ENCODE measurements at regions not wholly inside any gene's neighbourhood (a gene's known extent, or its start where the extent isn't known, plus 50 kb on each side); places are given as distances from the start of the nearest gene placed in this dataset.

DNA sequence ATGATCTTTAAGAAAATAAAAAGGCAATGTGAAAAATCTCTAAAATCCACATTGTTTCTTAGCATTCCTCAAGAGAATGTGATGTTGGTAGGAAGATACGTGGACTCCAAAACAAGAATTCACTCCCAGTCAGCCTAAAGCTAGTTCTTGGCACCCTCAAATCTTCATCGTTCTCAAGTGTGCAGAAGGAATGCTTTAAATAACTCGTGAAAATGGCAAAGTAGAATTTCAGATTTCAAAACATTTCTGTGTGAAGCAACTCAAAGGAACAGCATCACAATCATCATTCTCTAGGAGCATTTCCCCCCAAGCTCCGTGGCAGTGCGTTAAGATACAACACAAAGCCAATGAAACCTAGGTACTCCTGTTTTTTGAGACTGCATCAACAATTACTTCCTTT lies 185.1 kb upstream of the DMAC1 start:
- Histone ChIP-seq H3K4me2 (ENCODE audit: insufficient read depth in 1 of 2, low read depth in 2 of 2, low read length in 2 of 2) (no peak overlapping the region), H4K5ac (ENCODE audit: insufficient read length, low read depth, low read length) (no peak overlapping the region), H3K27ac (ENCODE audit: low read depth, low read length) (no peak overlapping the region), H2BK120ac (replicated peaks; ENCODE audit: low read depth, low read length) (no peak overlapping the region), H3K56ac (replicated peaks; ENCODE audit: insufficient read length, low read depth, low read length) (no peak overlapping the region), H4K91ac (replicated peaks; ENCODE audit: insufficient read length, low read length) (no peak overlapping the region), H2BK12ac (ENCODE audit: low read depth, low read length) (no peak overlapping the region), H2AK5ac (ENCODE audit: low read depth, low read length) (no peak overlapping the region), H2BK20ac (ENCODE audit: low read length) (no peak overlapping the region), H3K79me1 (ENCODE audit: low read depth, low read length) (no peaks in the 10 kb centered on the region), H4K8ac (ENCODE audit: extremely low read depth, insufficient read depth, low read length) (no peak overlapping the region), H2AFZ (ENCODE audit: low read length) (peak overlapping the region; percentile 82; the same call in 1 of the 2 replicates), H3K23ac (ENCODE audit: insufficient read length) (no peak overlapping the region), H3K79me2 (ENCODE audit: control insufficient read depth in 1 of 2, insufficient read depth in 2 of 2, low read length in 2 of 2) (no peaks in the 10 kb centered on the region), H3K9me3 (ENCODE audit: insufficient read depth in 2 of 2, low read depth in 1 of 2, low read length in 1 of 2) (no peaks in the 10 kb centered on the region), H3K9ac (replicated peaks in 1 of 4; ENCODE audit: extremely low read depth in 1 of 4, low read depth in 3 of 4, low read length in 3 of 4) (no peak overlapping the region), H3K27me3 (replicated peaks in 1 of 4; ENCODE audit: control insufficient read depth in 3 of 4, extremely low read depth in 1 of 4, insufficient read depth in 3 of 4, low read length in 3 of 4) (no peaks in the 10 kb centered on the region), H3K23me2 (ENCODE audit: low read depth, low read length) (no peaks in the 10 kb centered on the region), H3K14ac (ENCODE audit: insufficient read length) (no peak overlapping the region), H3K4me3 (ENCODE audit: extremely low read depth in 1 of 4, insufficient read depth in 2 of 4, low read depth in 3 of 4, low read length in 4 of 4) (no peak overlapping the region), H2BK5ac (ENCODE audit: low read depth, low read length) (no peak overlapping the region), H3K4ac (replicated peaks; ENCODE audit: insufficient read length, low read depth, low read length) (no peak overlapping the region), H2BK15ac (ENCODE audit: low read length) (no peak overlapping the region), H3K36me3 (ENCODE audit: control insufficient read depth in 2 of 4, insufficient read depth in 4 of 4, low read length in 3 of 4) (no peaks in the 10 kb centered on the region), H4K20me1 (replicated peaks in 1 of 2; ENCODE audit: control insufficient read depth in 1 of 2, insufficient read depth in 2 of 2, low read length in 2 of 2) (no peaks in the 10 kb centered on the region), H3K4me1 (replicated peaks in 1 of 4; ENCODE audit: control insufficient read depth in 3 of 4, insufficient read depth in 4 of 4, low read length in 3 of 4) (peaks cover 0 to 2% (median under 1%) of the 10 kb centered on the region in 4 experiments; a peak in 3 of 7 replicates), H3K18ac (ENCODE audit: extremely low read depth, low read length) (no peak overlapping the region)
- 94% methylated on average over 5 of the region's 5 CpGs; no CpG with 5 or more reads in 1 of the 2 experiments for WGBS, 2 experiments (ENCODE audit: extremely low coverage in 1 of 2, insufficient coverage in 1 of 2, insufficient read length in 1 of 2, insufficient replicate concordance in 2 of 2, low coverage in 1 of 2, low lambda C conversion rate in 2 of 2, missing lambda C conversion rate in 1 of 2)
- ChIA-PET POLR2A (ENCODE audit: partially characterized antibody) (no interaction called here), CTCF (ENCODE audit: partially characterized antibody) (interaction anchor here (0.6 to 1.1 kb wide), 2 partner anchors 24 to 358 kb away, joined by 3 read pairs; no protein-coding TSS in a partner anchor)
- FAIRE-seq (no peak), DNase-seq (ENCODE audit: low read depth in 1 of 2, low spot score in 2 of 2) (no peak)
- no peak for TF ChIP-seq GABPA (IDR thresholded peaks at IDR 0.05; ENCODE audit: borderline replicate concordance, insufficient read depth, low read length)
- no peak for TF ChIP-seq HDAC6 (IDR thresholded peaks at IDR 0.05; ENCODE audit: low read depth, low read length)
- no peak for TF ChIP-seq BCL11A (IDR thresholded peaks at IDR 0.05; ENCODE audit: low read depth in 2 of 2, low read length in 2 of 2)
- no peak for TF ChIP-seq SAP30 (IDR thresholded peaks at IDR 0.05; ENCODE audit: insufficient read depth, insufficient replicate concordance, low read length)
